ENCODE measurements at regions not wholly inside any gene's neighbourhood (a gene's known extent, or its start where the extent isn't known, plus 50 kb on each side); places are given as distances from the start of the nearest gene placed in this dataset.

DNA sequence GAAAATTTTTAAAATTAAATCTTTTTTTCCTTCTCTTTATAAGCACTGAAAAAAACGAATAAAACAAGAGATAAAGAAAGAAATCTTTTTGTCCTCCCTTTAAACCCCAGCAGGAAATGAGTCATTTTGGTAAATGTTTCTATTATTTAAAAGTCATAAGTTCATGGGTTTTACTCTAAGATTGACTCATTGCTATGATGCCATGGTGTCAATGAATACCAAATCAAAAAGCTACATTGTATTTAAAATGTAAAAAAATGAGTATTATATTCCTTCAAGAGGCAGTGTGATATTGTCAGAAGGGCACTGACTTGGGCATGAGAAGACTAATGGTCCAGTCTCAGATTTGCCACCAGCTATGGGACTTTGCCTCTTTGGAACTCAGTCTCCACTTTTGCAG lies 303.4 kb upstream of the DNAJC19 start:
- TF ChIP-seq, protein P1, sequence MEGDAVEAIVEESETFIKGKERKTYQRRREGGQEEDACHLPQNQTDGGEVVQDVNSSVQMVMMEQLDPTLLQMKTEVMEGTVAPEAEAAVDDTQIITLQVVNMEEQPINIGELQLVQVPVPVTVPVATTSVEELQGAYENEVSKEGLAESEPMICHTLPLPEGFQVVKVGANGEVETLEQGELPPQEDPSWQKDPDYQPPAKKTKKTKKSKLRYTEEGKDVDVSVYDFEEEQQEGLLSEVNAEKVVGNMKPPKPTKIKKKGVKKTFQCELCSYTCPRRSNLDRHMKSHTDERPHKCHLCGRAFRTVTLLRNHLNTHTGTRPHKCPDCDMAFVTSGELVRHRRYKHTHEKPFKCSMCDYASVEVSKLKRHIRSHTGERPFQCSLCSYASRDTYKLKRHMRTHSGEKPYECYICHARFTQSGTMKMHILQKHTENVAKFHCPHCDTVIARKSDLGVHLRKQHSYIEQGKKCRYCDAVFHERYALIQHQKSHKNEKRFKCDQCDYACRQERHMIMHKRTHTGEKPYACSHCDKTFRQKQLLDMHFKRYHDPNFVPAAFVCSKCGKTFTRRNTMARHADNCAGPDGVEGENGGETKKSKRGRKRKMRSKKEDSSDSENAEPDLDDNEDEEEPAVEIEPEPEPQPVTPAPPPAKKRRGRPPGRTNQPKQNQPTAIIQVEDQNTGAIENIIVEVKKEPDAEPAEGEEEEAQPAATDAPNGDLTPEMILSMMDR (IDR thresholded peaks at IDR 0.05): no peak
- no peak for TF ChIP-seq POLR2A (IDR thresholded peaks at IDR 0.05)

Data from heart left ventricle (tissue), 13 donors.